Transverse colon (tissue), 4 donors: ENCODE measurements at regions not wholly inside any gene's neighbourhood (a gene's known extent, or its start where the extent isn't known, plus 50 kb on each side); places are given as distances from the start of the nearest gene placed in this dataset.

Experiments
- DNase-seq: peaks from one replicate; pipeline ENCODE4 v3.0.0-alpha.2; 2019
- H3K27ac ChIP-seq, 4 donors: fragments of 200-600 bp; sonication (generic); 2 replicates each; pipeline ENCODE4 v1.5.1; 2016 to 2018; ENCODE audit warnings: inconsistent platforms in 4 of 4
- H3K27me3 ChIP-seq: fragments of 200-600 bp; sonication (generic); 2 replicates; pipeline ENCODE4 v1.5.1; 2017; ENCODE audit warnings: inconsistent platforms
- H3K36me3 ChIP-seq, 4 donors: fragments of 200-600 bp; sonication (generic); 2 replicates each; pipeline ENCODE4 v1.5.1; 2017 to 2019; ENCODE audit warnings: inconsistent platforms in 4 of 4
- H3K4me1 ChIP-seq, 4 donors: fragments of 200-600 bp; sonication (generic); 2 replicates each; pipeline ENCODE4 v1.5.1; 2017 to 2020; ENCODE audit warnings: inconsistent platforms in 4 of 4
- H3K4me3 ChIP-seq, 4 donors: fragments of 200-600 bp; sonication (generic); 1 replicate in 1 of 4; 2 replicates in 3 of 4; pipeline versions ENCODE4 v1.5.1 to v1.6.1; 2017 to 2019; ENCODE audit warnings: inconsistent platforms in 4 of 4
- H3K9me3 ChIP-seq, 2 donors: fragments of 200-600 bp; sonication (generic); 2 replicates each; pipeline ENCODE4 v1.5.1; 2017 to 2019; ENCODE audit warnings: inconsistent platforms in 2 of 2
- CTCF ChIP-seq, 5 experiments: fragments of 200-600 bp in 3 of 5; fragments of 450-650 bp in 2 of 5; sonication (generic) in 3 of 5; IDR thresholded peaks; 1 replicate in 2 of 5; 2 replicates in 3 of 5; pipeline ENCODE4 v1.5.1; 2016 to 2017; ENCODE audit warnings: antibody characterized with exemption in 5 of 5, inconsistent platforms in 3 of 5, mild to moderate bottlenecking in 2 of 5, moderate library complexity in 1 of 5
- EP300 ChIP-seq: sonication (generic); formaldehyde crosslinking; IDR thresholded peaks from one replicate; pipeline ENCODE4 v1.6.1; 2017; ENCODE audit warnings: antibody characterized with exemption, low read depth
- POLR2A ChIP-seq: fragments of 450-650 bp; IDR thresholded peaks from one replicate; pipeline ENCODE4 v1.6.1; 2016; ENCODE audit warnings: antibody characterized with exemption, mild to moderate bottlenecking, moderate library complexity
- POLR2AphosphoS5 ChIP-seq, 3 donors: sonication (generic); formaldehyde crosslinking; IDR thresholded peaks; one replicate each; pipeline ENCODE4 v1.6.1; 2016; ENCODE audit warnings: antibody characterized with exemption in 3 of 3
- WGBS, 2 donors: methylation state at CpG; one replicate each; pipeline ENCODE4 v1.1.5; 2018; ENCODE audit warnings: low coverage in 1 of 2; 5-methylcytosine and 5-hydroxymethylcytosine counted together
- in situ Hi-C, 4 donors: fragments of 200-750 bp; cut with MboI; loops; one replicate each; pipeline versions ENCODE4 v1.15.0 to v1.15.1; 2017; ENCODE audit warnings: low sequenced_read_pairs in 3 of 4, low pct_ligation_motif_present in 1 of 4, low pct_unique_long_range_greater_than_20kb in 1 of 4
- intact Hi-C: fragments of 100-400 bp; cut with DNase I; formaldehyde crosslinking; loops from one replicate; pipeline ENCODE4 v1.15.1; 2023; ENCODE audit warnings: low total_unique reads

GRCh38 chr2:397926-398325 lies 110.0 kb upstream of the ALKAL2 start:
- 86 to 88% methylated on average over 9 of the region's 9 CpGs for WGBS, 2 donors
- Histone ChIP-seq H3K9me3 (no peaks in the 10 kb centered on the region), H3K4me1 (no peaks in the 10 kb centered on the region), H3K4me3 (no peak overlapping the region), H3K36me3 (no peaks in the 10 kb centered on the region), H3K27me3 (no peaks in the 10 kb centered on the region), H3K27ac (no peak overlapping the region)
- intact Hi-C loops (no loop called here), in situ Hi-C loops (no loop called here)
- no peak for DNase-seq
- no peak for TF ChIP-seq POLR2A
- TF ChIP-seq EP300, result no peak
- no peak for TF ChIP-seq CTCF (IDR thresholded peaks at IDR 0.05)
- no peak for TF ChIP-seq POLR2AphosphoS5 (IDR thresholded peaks at IDR 0.05)

GRCh38 chr2:397521-397920 lies 109.6 kb upstream of the ALKAL2 start:
- no peak for DNase-seq
- Histone ChIP-seq H3K27ac (no peak overlapping the region), H3K27me3 (no peaks in the 10 kb centered on the region), H3K36me3 (no peaks in the 10 kb centered on the region), H3K4me1 (no peaks in the 10 kb centered on the region), H3K4me3 (no peak overlapping the region), H3K9me3 (no peaks in the 10 kb centered on the region)
- in situ Hi-C loops, result no loop called here
- intact Hi-C loops, result no loop called here
- no peak for TF ChIP-seq POLR2AphosphoS5 (IDR thresholded peaks at IDR 0.05)
- TF ChIP-seq POLR2A, result no peak
- TF ChIP-seq CTCF (IDR thresholded peaks at IDR 0.05), result no peak
- no peak for TF ChIP-seq EP300
- WGBS, 2 donors, result 68 to 82% methylated on average over 8 to 14 of the region's 14 CpGs

- WGBS, 2 donors, result 88 to 93% methylated on average over 8 to 11 of the region's 11 CpGs
- H3K27me3 ChIP-seq, result no peaks in the 10 kb centered on the region
- in situ Hi-C loops (no loop called here), intact Hi-C loops (no loop called here)
- H3K9me3 ChIP-seq, result no peaks in the 10 kb centered on the region
- no peak overlapping the region for H3K4me3 ChIP-seq
- DNase-seq, result no peak
- no peak overlapping the region for H3K27ac ChIP-seq
- no peaks in the 10 kb centered on the region for H3K4me1 ChIP-seq
- H3K36me3 ChIP-seq, result no peaks in the 10 kb centered on the region
- TF ChIP-seq CTCF (IDR thresholded peaks at IDR 0.05), result no peak
- no peak for TF ChIP-seq POLR2AphosphoS5 (IDR thresholded peaks at IDR 0.05)
- no peak for TF ChIP-seq POLR2A
- no peak for TF ChIP-seq EP300
Measured at GRCh38 chr2:396903-397302, 109.0 kb upstream of the ALKAL2 start.

- H3K4me1 ChIP-seq, result no peaks in the 10 kb centered on the region
- no peak overlapping the region for H3K4me3 ChIP-seq
- intact Hi-C loops, result no loop called here
- 78 to 80% methylated on average over 2 to 11 of the region's 12 CpGs for WGBS, 2 donors
- no peak for DNase-seq
- no peaks in the 10 kb centered on the region for H3K9me3 ChIP-seq
- no peaks in the 10 kb centered on the region for H3K27me3 ChIP-seq
- no peaks in the 10 kb centered on the region for H3K36me3 ChIP-seq
- TF ChIP-seq CTCF (IDR thresholded peaks at IDR 0.05) (no peak), POLR2AphosphoS5 (IDR thresholded peaks at IDR 0.05) (no peak), POLR2A (no peak), EP300 (no peak)
- in situ Hi-C loops, result no loop called here
- no peak overlapping the region for H3K27ac ChIP-seq
Measured at GRCh38 chr2:395886-396285, 108.0 kb upstream of the ALKAL2 start.
